ENCODE measurements at regions not wholly inside any gene's neighbourhood (a gene's known extent, or its start where the extent isn't known, plus 50 kb on each side); places are given as distances from the start of the nearest gene placed in this dataset.

DNA sequence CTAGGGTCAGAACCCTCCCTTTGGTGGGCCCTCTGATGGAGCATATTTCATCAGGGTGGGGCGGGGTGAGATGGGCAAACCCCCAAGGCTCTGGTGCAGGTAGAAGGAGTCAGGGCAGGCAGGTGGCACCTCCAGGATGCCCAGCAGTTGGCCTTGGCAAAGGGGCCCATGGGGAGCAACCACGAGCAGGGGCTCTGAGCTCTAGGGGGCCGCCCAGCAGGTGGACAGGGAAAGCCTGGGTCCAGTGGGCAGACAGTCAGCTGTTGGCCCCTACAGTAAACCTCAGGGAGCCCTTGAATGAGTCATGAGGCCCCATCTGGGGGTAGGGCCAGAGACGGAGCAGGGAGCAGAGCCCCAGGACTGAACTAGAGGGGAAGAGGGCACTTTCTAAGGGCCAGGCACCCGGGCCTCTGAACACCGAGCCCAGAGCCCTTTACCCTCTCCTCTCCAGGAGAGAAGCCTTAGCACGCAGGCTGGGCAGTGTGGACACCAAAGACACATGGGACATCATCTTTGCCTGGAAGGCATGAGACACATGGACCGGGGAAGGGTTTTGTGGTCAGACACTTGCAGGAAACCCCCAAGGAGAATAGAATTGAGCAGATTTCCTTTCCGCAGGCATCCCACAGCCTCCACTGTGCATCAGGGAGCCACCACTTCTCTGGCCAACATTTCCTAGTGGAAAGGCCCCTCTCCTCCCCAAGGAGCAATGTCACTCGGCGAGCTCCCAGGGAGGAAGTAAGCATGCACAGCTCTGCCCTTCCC is 257.3 kb downstream of the GLI2 start:
- no peak for DNase-seq
- H3K4me3 ChIP-seq, result no peak overlapping the region
- no peak overlapping the region for H3K27ac ChIP-seq
- H3K9me3 ChIP-seq, result no peaks in the 10 kb centered on the region
- no peaks in the 10 kb centered on the region for H3K4me1 ChIP-seq
- no peaks in the 10 kb centered on the region for H3K36me3 ChIP-seq
- H3K27me3 ChIP-seq, result no peaks in the 10 kb centered on the region
- TF ChIP-seq, protein P1, sequence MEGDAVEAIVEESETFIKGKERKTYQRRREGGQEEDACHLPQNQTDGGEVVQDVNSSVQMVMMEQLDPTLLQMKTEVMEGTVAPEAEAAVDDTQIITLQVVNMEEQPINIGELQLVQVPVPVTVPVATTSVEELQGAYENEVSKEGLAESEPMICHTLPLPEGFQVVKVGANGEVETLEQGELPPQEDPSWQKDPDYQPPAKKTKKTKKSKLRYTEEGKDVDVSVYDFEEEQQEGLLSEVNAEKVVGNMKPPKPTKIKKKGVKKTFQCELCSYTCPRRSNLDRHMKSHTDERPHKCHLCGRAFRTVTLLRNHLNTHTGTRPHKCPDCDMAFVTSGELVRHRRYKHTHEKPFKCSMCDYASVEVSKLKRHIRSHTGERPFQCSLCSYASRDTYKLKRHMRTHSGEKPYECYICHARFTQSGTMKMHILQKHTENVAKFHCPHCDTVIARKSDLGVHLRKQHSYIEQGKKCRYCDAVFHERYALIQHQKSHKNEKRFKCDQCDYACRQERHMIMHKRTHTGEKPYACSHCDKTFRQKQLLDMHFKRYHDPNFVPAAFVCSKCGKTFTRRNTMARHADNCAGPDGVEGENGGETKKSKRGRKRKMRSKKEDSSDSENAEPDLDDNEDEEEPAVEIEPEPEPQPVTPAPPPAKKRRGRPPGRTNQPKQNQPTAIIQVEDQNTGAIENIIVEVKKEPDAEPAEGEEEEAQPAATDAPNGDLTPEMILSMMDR (IDR thresholded peaks at IDR 0.05), result no peak
- TF ChIP-seq POLR2A (IDR thresholded peaks at IDR 0.05), result no peak

DNA sequence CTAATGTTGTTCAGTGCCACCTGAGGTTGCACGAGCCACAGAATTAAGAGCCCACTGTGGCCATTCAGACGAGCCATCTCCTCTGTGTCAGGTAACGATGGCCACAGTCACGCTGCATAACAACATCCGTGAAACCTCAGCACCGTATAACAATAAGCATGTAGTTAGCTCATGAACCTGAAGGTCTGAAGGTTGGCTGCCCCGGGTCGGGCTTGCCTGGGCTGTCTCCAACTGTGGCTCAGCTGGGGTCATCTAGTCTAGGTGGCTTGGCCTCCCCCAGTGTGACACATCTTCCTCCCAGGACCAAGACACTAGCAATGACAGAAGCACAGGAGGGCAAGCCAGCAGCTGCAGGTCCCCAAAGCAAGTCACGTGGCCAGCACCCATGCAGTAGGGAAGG is 258.0 kb downstream of the GLI2 start:
- no peak for TF ChIP-seq POLR2A (IDR thresholded peaks at IDR 0.05)
- TF ChIP-seq, protein P1 (IDR thresholded peaks at IDR 0.05), result no peak
- Histone ChIP-seq H3K4me3 (no peak overlapping the region), H3K27ac (no peak overlapping the region), H3K9me3 (no peaks in the 10 kb centered on the region), H3K27me3 (no peaks in the 10 kb centered on the region), H3K4me1 (no peaks in the 10 kb centered on the region), H3K36me3 (no peaks in the 10 kb centered on the region)
- no peak for DNase-seq

DNA sequence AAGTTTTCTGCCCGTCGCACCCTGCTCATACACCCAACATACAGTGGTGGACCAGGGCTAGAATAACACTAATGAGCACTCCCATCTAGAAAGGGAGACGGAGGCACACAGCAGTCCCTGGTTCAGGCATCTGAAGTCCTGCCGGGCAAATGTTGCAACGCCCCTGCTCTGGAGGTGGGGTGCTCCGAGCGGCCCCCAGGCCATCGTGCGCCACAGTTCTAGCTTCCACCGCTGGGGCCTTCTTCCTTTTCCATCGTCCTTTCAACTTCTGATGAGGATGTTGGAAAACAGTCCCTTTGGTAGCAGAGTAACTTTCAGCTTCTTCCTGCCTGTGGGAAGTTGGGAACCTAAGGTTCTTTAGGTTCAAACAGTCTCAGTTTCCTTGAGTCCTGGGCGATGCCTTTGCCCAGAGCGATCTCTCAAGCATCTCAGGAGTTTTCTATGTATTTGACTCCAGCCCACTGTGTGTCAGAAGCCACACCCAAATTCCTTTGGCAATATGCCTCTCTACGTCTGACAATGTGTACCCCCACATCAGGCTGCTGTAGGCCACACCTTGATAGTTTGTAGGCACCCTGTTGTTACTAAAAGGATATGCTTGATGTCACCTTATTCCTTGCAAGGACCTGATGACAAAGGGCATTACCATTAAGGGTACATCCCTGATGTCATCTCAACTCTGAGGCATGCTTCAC is 258.8 kb downstream of the GLI2 start:
- H3K4me3 ChIP-seq, result no peak overlapping the region
- H3K4me1 ChIP-seq, result no peaks in the 10 kb centered on the region
- no peaks in the 10 kb centered on the region for H3K9me3 ChIP-seq
- DNase-seq, result no peak
- TF ChIP-seq POLR2A (IDR thresholded peaks at IDR 0.05), result no peak
- TF ChIP-seq, protein P1 (IDR thresholded peaks at IDR 0.05), result no peak
- no peaks in the 10 kb centered on the region for H3K27me3 ChIP-seq
- no peak overlapping the region for H3K27ac ChIP-seq
- no peaks in the 10 kb centered on the region for H3K36me3 ChIP-seq

DNA sequence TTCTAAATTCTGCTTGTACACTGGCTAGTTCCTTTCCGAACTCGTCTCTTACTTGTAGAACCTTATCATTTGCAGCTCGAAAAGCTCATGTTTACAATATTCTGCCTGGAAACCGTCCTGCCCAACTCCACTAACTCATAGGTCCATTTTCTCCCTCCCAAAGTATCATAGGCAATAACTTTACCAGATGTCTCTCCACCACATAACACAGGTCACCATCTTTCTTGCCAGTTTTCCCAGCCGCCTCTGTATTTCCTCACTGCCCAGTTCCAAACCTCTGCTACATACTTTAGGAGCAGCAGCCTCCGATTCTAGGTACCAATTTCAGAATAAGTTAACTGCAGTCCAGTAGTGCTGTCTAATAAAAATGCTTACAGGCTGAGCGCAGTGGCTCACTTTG is 259.5 kb downstream of the GLI2 start:
- TF ChIP-seq, protein P1 (IDR thresholded peaks at IDR 0.05), result no peak
- no peak for TF ChIP-seq POLR2A (IDR thresholded peaks at IDR 0.05)
- H3K36me3 ChIP-seq, result no peaks in the 10 kb centered on the region
- H3K27me3 ChIP-seq, result no peaks in the 10 kb centered on the region
- H3K4me1 ChIP-seq, result no peaks in the 10 kb centered on the region
- H3K27ac ChIP-seq, result no peak overlapping the region
- DNase-seq, result no peak
- no peaks in the 10 kb centered on the region for H3K9me3 ChIP-seq
- no peak overlapping the region for H3K4me3 ChIP-seq

DNA sequence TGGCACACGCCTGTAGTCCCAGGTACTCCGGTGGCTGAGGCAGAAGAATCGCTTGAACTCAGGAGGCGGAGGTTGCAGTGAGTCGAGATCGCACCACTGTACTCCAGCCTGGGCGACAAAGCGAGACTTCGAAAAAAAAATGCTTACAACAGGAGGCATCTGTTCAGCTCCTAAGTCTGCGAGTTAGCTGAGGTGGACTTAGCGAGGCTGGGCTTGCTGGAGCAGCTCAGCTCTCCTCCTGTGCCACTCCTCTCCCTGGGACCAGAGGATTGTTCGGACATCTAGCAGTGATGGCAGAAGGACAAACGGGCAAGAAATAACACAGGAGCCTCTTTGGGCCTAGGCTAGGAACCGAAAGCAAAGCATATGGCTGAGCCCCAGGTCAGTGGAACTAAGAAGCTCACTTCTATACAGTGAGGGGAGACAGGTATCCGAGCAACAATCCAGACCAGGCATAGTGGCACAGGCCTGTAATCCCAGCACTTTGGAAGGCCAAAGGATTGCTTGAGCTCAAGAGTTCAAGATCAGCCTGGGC is 260.1 kb downstream of the GLI2 start:
- H3K36me3 ChIP-seq, result no peaks in the 10 kb centered on the region
- no peak for DNase-seq
- H3K27me3 ChIP-seq, result no peaks in the 10 kb centered on the region
- TF ChIP-seq POLR2A (IDR thresholded peaks at IDR 0.05), result no peak
- TF ChIP-seq, protein P1 (IDR thresholded peaks at IDR 0.05), result no peak
- H3K4me1 ChIP-seq, result no peaks in the 10 kb centered on the region
- H3K4me3 ChIP-seq, result no peak overlapping the region
- no peaks in the 10 kb centered on the region for H3K9me3 ChIP-seq
- no peak overlapping the region for H3K27ac ChIP-seq
